ENCODE measurements at regions not wholly inside any gene's neighbourhood (a gene's known extent, or its start where the extent isn't known, plus 50 kb on each side); places are given as distances from the start of the nearest gene placed in this dataset.

GRCh38 chr6:33967966-33968724 lies 164.3 kb upstream of the MLN start:
- DNase-seq = no peak

GRCh38 chr6:33967265-33967767 lies 163.5 kb upstream of the MLN start:
- no peak for DNase-seq

- DNase-seq = no peak
Measured at GRCh38 chr6:33966536-33966935, 162.7 kb upstream of the MLN start.

- no peak for DNase-seq
Measured at GRCh38 chr6:33965766-33966165, 162.0 kb upstream of the MLN start.

DNA sequence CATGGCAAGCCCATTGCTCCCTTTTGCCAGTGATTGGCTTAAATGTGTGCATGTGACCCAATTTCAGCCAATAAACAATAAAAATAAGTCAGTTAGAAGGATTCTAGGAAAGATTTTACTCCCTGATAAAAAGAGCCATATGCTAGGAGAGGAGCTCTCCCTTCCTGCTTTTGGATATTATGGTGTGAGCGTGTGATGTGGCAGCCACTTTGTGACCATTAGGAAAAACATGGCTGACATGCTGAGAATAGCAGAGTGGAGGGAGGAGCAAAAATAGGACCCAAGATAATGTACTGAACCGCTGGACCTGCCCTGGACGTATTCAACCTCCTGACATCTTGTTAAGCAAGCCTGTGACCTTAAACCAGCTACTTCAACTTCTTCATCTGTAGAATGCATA lies 160.6 kb upstream of the MLN start:
- DNase-seq = no peak

DNA sequence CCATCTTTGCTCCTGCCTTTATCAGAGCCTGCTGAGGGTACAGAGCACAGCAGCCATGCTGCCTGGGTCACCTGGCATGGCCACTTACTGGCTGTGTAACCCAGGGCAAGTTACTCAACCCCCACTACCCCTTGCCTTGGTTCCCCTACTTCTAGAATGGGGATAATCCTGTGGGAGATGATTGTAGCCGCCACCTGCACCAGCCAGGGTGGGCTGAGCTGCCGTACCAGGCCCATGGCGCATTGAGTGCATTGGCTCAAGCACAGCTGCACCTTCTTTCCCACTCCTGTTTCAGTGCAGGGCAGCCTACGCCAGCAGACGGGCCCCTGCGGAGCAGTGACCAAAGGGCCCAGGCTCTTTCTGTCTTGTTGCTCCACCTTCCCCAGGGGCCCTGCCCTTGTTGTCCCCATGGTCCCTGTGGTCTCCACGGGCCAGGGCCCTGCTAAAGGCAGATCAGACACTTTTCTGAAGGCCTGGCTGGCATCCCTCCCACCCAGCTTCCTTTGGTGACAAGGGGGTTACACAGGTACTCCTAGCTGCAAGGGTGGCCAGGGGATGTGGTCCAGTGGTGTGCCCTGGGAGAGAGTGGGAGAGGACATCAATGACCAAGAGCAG lies 159.4 kb upstream of the MLN start:
- no peak for DNase-seq

DNA sequence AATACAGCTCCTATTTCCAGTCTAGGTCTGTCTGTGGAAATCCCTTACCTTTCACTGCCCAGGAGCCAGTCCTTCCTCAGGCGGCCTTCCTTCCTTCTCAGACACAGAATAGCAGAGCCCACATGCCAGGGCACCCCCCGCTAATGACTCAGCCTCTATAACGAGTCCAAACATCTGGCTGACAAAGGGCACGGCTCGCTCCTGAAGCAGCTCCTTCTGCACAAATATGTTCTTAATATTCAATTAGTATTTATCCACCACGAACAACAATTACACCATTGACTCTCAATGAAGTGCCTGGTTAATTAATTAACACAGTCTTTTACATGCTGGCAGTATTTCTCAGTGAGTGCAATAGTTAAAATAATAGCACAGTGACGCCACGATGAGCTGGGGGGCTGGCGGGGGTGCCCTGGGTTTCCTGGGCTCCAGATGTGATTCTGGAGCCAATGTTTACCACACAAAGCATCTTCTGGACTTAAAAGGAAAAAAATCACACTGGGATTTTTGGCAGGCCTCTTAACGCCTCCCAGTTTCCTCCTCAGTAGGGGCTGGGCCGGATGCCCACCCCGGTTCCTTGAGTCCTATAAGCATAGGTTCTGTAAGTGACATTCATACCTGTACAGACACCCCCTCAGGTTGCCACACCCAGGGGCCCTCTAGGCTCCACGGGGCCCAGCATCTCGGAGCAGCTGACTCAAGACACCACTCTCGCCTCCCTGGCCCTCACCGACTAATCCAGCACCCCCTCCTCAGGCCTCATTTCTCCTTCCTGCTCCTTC lies 158.6 kb upstream of the MLN start:
- no peak for DNase-seq

DNA sequence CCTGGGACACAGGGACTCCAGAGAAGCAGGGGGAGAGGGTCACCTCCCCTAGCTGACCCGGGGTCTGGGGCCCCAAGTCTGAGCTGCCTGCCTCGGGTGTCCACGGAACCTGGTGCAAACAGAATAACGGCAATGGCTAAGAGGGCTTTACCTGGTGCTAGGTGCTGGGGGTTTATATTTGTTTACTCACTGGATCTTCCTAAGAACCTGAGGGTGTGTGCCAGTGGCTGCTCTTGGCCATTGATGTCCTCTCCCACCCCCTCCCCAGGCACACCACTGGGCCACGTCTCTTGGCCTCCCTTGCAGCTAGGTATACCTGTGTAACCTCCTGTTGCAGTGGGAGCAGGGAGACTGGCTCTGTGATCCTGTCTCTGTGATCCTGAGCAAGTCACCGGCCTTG lies 157.9 kb upstream of the MLN start:
- DNase-seq = no peak

GRCh38 chr6:33960345-33961313 lies 156.8 kb upstream of the MLN start:
- no peak for DNase-seq

GRCh38 chr6:33959661-33960344 lies 156.0 kb upstream of the MLN start:
- DNase-seq = no peak

DNA sequence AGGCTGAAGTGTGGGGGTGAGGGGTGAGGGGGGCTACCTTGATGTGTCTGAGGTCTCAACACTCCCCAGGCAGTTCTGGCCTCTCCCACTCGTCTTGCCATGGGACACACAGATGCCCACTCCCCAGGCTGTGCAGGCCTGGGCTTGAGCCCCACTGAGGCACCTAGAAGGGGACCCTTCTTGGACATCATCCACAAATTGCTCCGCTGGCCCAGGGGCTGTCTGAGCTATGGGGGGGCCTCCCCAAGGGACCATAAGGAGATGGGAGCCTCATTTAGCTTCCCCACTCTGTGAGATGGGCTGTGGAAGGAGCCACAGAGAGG lies 155.5 kb upstream of the MLN start:
- DNase-seq = no peak

- DNase-seq = peak; percentile 20
Measured at GRCh38 chr6:33958526-33959328, 154.9 kb upstream of the MLN start.

GRCh38 chr6:33957892-33958525 lies 154.2 kb upstream of the MLN start:
- no peak for DNase-seq

GRCh38 chr6:33957131-33957891 lies 153.5 kb upstream of the MLN start:
- no peak for DNase-seq

- no peak for DNase-seq
Measured at GRCh38 chr6:33956206-33956605, 152.4 kb upstream of the MLN start.

GRCh38 chr6:33955566-33955965 lies 151.8 kb upstream of the MLN start:
- DNase-seq = no peak

- no peak for DNase-seq
Measured at GRCh38 chr6:33954453-33954852, 150.7 kb upstream of the MLN start.

GRCh38 chr6:33953171-33953570 lies 149.4 kb upstream of the MLN start:
- no peak for DNase-seq

DNA sequence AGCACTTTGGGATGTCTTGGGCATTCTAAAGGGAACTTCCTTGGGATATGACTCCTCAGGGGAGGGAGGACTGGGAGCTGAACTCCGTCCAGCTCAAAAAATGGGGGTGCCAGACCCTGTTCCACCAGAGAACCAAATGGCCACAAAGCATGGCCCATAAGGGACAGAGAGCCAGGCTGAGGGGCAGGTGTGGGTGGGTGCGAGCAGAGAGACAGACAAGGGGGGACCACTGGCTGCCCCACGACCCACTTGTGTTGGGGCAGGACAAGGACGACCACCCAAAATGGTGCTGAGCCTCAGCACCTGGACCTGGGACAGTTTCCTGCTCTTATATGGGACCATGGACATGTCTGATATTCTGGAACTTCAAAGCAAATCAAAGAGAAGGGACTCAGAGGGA lies 148.2 kb upstream of the MLN start:
- no peak for DNase-seq
